Choroid plexus epithelial cell (primary cell): ENCODE measurements at regions not wholly inside any gene's neighbourhood (a gene's known extent, or its start where the extent isn't known, plus 50 kb on each side); places are given as distances from the start of the nearest gene placed in this dataset.
"Not testable (repeated sequence)": the region's sequence is repeated elsewhere in the genome, so short reads cannot be mapped to it uniquely, and the experiment has no call there.

Experiments used
- DNase-seq: peaks from one replicate; pipeline ENCODE4 v3.0.0-alpha.2; 2010; ENCODE audit warnings: low read depth
- H3K4me3 ChIP-seq: 2 replicates; pipeline ENCODE4 v1.5.1; 2011; ENCODE audit warnings: low read depth, mild to moderate bottlenecking, control low read depth, low read length, moderate library complexity
- CTCF ChIP-seq: conservative IDR thresholded peaks from 2 replicates; pipeline ENCODE4 v1.5.1; 2011; ENCODE audit warnings: low read depth, mild to moderate bottlenecking, control low read depth, inconsistent platforms, low read length, moderate library complexity

GRCh38 chr4:180356766-180357165 lies 1886.4 kb upstream of the TENM3 start:
- TF ChIP-seq CTCF = no peak
- DNase-seq = no peak
- no peak overlapping the region for H3K4me3 ChIP-seq

GRCh38 chr4:180360113-180360512 lies 1883.1 kb upstream of the TENM3 start:
- not testable (repeated sequence) for DNase-seq, H3K4me3 ChIP-seq

- no peak overlapping the region for H3K4me3 ChIP-seq
- DNase-seq = no peak
- TF ChIP-seq CTCF = no peak
Measured at GRCh38 chr4:180363815-180364214, 1879.4 kb upstream of the TENM3 start.

- H3K4me3 ChIP-seq = no peak overlapping the region
- no peak for DNase-seq
- no peak for TF ChIP-seq CTCF
Measured at GRCh38 chr4:180372691-180373090, 1870.5 kb upstream of the TENM3 start.

- no peak overlapping the region for H3K4me3 ChIP-seq
- no peak for TF ChIP-seq CTCF
- DNase-seq = no peak
Measured at GRCh38 chr4:180377741-180378140, 1865.5 kb upstream of the TENM3 start.

GRCh38 chr4:180380733-180381132 lies 1862.5 kb upstream of the TENM3 start:
- no peak for DNase-seq
- H3K4me3 ChIP-seq = no peak overlapping the region
- no peak for TF ChIP-seq CTCF

- no peak for DNase-seq
- TF ChIP-seq CTCF = no peak
Measured at GRCh38 chr4:180391613-180392012, 1851.6 kb upstream of the TENM3 start.

GRCh38 chr4:180394312-180394711 lies 1848.9 kb upstream of the TENM3 start:
- no peak overlapping the region for H3K4me3 ChIP-seq
- no peak for DNase-seq
- no peak for TF ChIP-seq CTCF

More at GRCh38 chr4:180391613-180392012, 1851.6 kb upstream of the TENM3 start:
- H3K4me3 ChIP-seq = no peak overlapping the region
